ENCODE measurements at regions not wholly inside any gene's neighbourhood (a gene's known extent, or its start where the extent isn't known, plus 50 kb on each side); places are given as distances from the start of the nearest gene placed in this dataset.
"Not testable (repeated sequence)": the region's sequence is repeated elsewhere in the genome, so short reads cannot be mapped to it uniquely, and the experiment has no call there.

DNA sequence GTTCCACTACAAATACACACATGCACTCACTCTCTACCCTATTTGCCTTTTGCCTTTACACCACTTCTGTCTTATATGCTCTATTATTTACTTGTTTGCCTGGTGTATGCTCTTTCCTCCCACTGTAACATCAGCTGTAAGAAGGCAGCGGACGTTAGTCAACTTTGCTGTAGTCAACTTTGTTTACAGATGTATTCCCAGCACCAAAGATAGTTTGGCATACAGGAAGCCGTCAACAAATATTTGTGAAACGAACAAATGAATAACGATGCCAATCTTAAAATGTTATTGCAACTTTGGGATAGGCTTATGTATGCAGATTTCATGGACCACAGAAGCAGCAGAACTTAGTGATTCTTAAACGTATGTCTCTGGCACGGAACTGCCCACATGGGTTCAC lies 138.3 kb upstream of the GALNT2 start:
- no peak overlapping the region for H3K27ac ChIP-seq
- H3K4me1 ChIP-seq: no peaks in the 10 kb centered on the region
- TF ChIP-seq KDM5A (IDR thresholded peaks at IDR 0.05) (no peak), ZNF302 (CRISPR knock-in tag; IDR thresholded peaks at IDR 0.05) (no peak), CEBPB (IDR thresholded peaks at IDR 0.05) (no peak), HDAC2 (IDR thresholded peaks at IDR 0.05) (no peak), NPAS2 (CRISPR knock-in tag; IDR thresholded peaks at IDR 0.05; ENCODE audit: borderline replicate concordance) (no peak), TP53 (CRISPR knock-in tag; IDR thresholded peaks at IDR 0.05) (no peak), CBX2 (IDR thresholded peaks at IDR 0.05; ENCODE audit: borderline replicate concordance, low read depth) (no peak), MYC (IDR thresholded peaks at IDR 0.05; ENCODE audit: borderline replicate concordance, low read length) (no peak), ZSCAN20 (CRISPR knock-in tag; IDR thresholded peaks at IDR 0.05) (no peak), ZC3H11A (IDR thresholded peaks at IDR 0.05) (no peak), RFX5 (IDR thresholded peaks at IDR 0.05) (no peak), FOXS1 (CRISPR knock-in tag; IDR thresholded peaks at IDR 0.05) (no peak), ESRRA (IDR thresholded peaks at IDR 0.05; ENCODE audit: borderline replicate concordance, low read length) (no peak)
- TF ChIP-seq, protein P1, sequence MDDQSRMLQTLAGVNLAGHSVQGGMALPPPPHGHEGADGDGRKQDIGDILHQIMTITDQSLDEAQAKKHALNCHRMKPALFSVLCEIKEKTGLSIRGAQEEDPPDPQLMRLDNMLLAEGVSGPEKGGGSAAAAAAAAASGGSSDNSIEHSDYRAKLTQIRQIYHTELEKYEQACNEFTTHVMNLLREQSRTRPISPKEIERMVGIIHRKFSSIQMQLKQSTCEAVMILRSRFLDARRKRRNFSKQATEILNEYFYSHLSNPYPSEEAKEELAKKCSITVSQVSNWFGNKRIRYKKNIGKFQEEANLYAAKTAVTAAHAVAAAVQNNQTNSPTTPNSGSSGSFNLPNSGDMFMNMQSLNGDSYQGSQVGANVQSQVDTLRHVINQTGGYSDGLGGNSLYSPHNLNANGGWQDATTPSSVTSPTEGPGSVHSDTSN (IDR thresholded peaks at IDR 0.05): no peak
- TF ChIP-seq, protein P2, sequence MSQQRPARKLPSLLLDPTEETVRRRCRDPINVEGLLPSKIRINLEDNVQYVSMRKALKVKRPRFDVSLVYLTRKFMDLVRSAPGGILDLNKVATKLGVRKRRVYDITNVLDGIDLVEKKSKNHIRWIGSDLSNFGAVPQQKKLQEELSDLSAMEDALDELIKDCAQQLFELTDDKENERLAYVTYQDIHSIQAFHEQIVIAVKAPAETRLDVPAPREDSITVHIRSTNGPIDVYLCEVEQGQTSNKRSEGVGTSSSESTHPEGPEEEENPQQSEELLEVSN (IDR thresholded peaks at IDR 0.05; ENCODE audit: borderline replicate concordance, low read depth): no peak
- TF ChIP-seq, protein P3, sequence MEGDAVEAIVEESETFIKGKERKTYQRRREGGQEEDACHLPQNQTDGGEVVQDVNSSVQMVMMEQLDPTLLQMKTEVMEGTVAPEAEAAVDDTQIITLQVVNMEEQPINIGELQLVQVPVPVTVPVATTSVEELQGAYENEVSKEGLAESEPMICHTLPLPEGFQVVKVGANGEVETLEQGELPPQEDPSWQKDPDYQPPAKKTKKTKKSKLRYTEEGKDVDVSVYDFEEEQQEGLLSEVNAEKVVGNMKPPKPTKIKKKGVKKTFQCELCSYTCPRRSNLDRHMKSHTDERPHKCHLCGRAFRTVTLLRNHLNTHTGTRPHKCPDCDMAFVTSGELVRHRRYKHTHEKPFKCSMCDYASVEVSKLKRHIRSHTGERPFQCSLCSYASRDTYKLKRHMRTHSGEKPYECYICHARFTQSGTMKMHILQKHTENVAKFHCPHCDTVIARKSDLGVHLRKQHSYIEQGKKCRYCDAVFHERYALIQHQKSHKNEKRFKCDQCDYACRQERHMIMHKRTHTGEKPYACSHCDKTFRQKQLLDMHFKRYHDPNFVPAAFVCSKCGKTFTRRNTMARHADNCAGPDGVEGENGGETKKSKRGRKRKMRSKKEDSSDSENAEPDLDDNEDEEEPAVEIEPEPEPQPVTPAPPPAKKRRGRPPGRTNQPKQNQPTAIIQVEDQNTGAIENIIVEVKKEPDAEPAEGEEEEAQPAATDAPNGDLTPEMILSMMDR (IDR thresholded peaks at IDR 0.05): no peak
- no peak overlapping the region for H3K4me2 ChIP-seq
- POLR2A ChIA-PET: no interaction called here
- DNase-seq (ENCODE audit: low read depth in 1 of 2, low spot score in 1 of 2): no peak
- no peak for ATAC-seq
- FAIRE-seq: no peak
- no peak overlapping the region for H3K4me3 ChIP-seq
- 42% methylated on average over 7 of the region's 7 CpGs for WGBS (ENCODE audit: missing lambda C conversion rate)
- H3K9me3 ChIP-seq: no peaks in the 10 kb centered on the region
- CTCF ChIA-PET: no interaction called here

DNA sequence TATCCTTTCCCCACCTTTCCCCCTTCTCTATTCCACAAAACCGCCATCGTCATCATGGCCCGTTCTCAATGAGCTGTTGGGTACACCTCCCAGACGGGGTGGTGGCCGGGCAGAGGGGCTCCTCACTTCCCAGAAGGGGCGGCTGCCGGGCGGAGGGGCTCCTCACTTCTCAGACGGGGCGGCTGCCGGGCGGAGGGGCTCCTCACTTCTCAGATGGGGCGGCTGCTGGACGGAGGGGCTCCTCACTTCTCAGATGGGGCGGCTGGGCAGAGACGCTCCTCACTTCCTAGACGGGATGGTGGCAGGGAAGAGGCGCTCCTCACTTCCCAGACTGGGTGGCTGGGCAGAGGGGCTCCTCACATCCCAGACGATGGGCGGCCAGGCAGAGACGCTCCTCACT lies 135.3 kb upstream of the GALNT2 start:
- FAIRE-seq; H3K4me2 ChIP-seq; H3K9me3 ChIP-seq; CTCF ChIA-PET; ATAC-seq; H3K27ac ChIP-seq; DNase-seq (ENCODE audit: low read depth in 1 of 2, low spot score in 1 of 2); H3K4me3 ChIP-seq; POLR2A ChIA-PET; H3K4me1 ChIP-seq: not testable (repeated sequence)
- 83% methylated on average over 12 of the region's 21 CpGs for WGBS (ENCODE audit: missing lambda C conversion rate)

DNA sequence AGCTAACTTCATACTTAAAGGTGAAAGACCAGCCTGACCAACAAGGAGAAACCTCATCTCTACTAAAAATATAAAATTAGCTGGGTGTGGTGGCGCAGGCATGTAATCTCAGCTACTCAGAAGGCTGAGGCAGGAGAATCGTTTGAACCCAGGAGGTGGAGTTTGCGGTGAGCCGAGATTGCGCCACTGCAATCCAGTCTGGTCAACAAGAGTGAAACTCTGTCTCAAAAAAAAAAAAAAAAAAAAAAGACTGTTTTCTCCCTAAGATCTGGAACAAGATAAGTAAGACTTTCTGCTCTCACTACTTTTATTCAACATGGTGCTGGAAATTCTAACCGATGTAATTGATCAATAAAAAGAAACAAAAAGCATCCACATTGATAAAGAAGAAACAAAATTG lies 131.9 kb upstream of the GALNT2 start:
- H3K27ac ChIP-seq, H3K4me1 ChIP-seq, CTCF ChIA-PET, H3K9me3 ChIP-seq, FAIRE-seq, H3K4me3 ChIP-seq, POLR2A ChIA-PET, ATAC-seq: not testable (repeated sequence)
- DNase-seq (ENCODE audit: low read depth in 1 of 2, low spot score in 1 of 2): peak in 1 of 2 experiments; percentile 28
- 11% methylated on average over 6 of the region's 6 CpGs for WGBS (ENCODE audit: missing lambda C conversion rate)
- H3K4me2 ChIP-seq: peak overlapping the region; percentile 32; the same call in 1 of the 3 replicates

DNA sequence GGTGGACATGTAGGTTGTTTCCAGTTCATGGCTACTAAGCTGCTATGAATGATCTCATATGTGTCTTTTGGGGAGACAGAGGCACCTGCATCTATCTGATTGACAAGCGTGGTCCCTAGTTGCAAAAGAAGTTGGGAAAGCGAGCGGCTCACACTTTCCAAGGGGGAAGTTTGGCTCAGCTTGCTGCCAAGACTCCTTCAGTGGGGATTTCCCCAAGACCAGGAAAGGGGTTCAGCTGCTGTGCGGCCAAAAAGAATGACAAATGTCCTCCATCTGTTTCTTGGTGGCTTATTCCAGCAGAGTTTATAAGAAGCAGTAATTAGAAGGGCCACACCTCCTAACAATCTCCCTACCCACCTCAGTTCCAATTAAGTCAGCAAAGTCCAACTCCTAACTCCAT lies 128.5 kb upstream of the GALNT2 start:
- Histone ChIP-seq H3K4me3 (no peak overlapping the region), H3K9me3 (no peaks in the 10 kb centered on the region), H3K4me1 (0 out of 3 replicates have a peak, but pooled peaks cover 3% of the 10 kb centered on the region), H3K4me2 (no peak overlapping the region), H3K27ac (no peak overlapping the region)
- 33% methylated on average over 4 of the region's 4 CpGs for WGBS (ENCODE audit: missing lambda C conversion rate)
- no peak for ATAC-seq
- FAIRE-seq: no peak
- CTCF ChIA-PET: interaction anchor here (1.6 kb wide), 1 partner anchor 15 kb away, joined by 3 read pairs; no protein-coding TSS in a partner anchor
- no peak for DNase-seq (ENCODE audit: low read depth in 1 of 2, low spot score in 1 of 2)
- POLR2A ChIA-PET: no interaction called here
- TF ChIP-seq NR3C1 (IDR thresholded peaks at IDR 0.05) (no peak), EHMT2 (IDR thresholded peaks at IDR 0.05; ENCODE audit: low read depth) (no peak), CHD2 (IDR thresholded peaks at IDR 0.05; ENCODE audit: low read length, partially characterized antibody) (no peak), RNF2 (IDR thresholded peaks at IDR 0.05; ENCODE audit: borderline replicate concordance, low read depth) (no peak), HOXB5 (CRISPR knock-in tag; IDR thresholded peaks at IDR 0.05) (no peak), MYC (IDR thresholded peaks at IDR 0.05; ENCODE audit: borderline replicate concordance, low read length) (no peak), HEYL (CRISPR knock-in tag; IDR thresholded peaks at IDR 0.05) (no peak), ESRRA (IDR thresholded peaks at IDR 0.05; ENCODE audit: borderline replicate concordance, low read length) (no peak), ZFP36 (IDR thresholded peaks at IDR 0.05; ENCODE audit: borderline replicate concordance, partially characterized antibody) (no peak), ZSCAN20 (CRISPR knock-in tag; IDR thresholded peaks at IDR 0.05) (no peak)
- TF ChIP-seq, protein P4, sequence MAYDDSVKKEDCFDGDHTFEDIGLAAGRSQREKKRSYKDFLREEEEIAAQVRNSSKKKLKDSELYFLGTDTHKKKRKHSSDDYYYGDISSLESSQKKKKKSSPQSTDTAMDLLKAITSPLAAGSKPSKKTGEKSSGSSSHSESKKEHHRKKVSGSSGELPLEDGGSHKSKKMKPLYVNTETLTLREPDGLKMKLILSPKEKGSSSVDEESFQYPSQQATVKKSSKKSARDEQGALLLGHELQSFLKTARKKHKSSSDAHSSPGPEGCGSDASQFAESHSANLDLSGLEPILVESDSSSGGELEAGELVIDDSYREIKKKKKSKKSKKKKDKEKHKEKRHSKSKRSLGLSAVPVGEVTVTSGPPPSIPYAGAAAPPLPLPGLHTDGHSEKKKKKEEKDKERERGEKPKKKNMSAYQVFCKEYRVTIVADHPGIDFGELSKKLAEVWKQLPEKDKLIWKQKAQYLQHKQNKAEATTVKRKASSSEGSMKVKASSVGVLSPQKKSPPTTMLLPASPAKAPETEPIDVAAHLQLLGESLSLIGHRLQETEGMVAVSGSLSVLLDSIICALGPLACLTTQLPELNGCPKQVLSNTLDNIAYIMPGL (CRISPR knock-in tag; IDR thresholded peaks at IDR 0.05; ENCODE audit: borderline replicate concordance): no peak
- TF ChIP-seq, protein P1 (IDR thresholded peaks at IDR 0.05): no peak
- TF ChIP-seq, protein P5, sequence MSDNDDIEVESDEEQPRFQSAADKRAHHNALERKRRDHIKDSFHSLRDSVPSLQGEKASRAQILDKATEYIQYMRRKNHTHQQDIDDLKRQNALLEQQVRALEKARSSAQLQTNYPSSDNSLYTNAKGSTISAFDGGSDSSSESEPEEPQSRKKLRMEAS (IDR thresholded peaks at IDR 0.05): no peak
